ENCODE measurements at regions not wholly inside any gene's neighbourhood (a gene's known extent, or its start where the extent isn't known, plus 50 kb on each side); places are given as distances from the start of the nearest gene placed in this dataset.
A peak's percentile ranks its signal among the peaks of the same experiment; 100 is the strongest.
"Not testable (repeated sequence)": the region's sequence is repeated elsewhere in the genome, so short reads cannot be mapped to it uniquely, and the experiment has no call there.

GRCh38 chr4:183812567-183812966, 92.5 kb upstream of the STOX2 start:
- TF ChIP-seq CTCF (IDR thresholded peaks at IDR 0.05; ENCODE audit: insufficient read depth, low read depth, low read length), result no peak
- H3K4me3 ChIP-seq (ENCODE audit: low read depth, low read length), result no peak overlapping the region
- no peak for DNase-seq (ENCODE audit: low read depth)

- H3K4me3 ChIP-seq (ENCODE audit: low read depth, low read length), result no peak overlapping the region
- DNase-seq (ENCODE audit: low read depth), result no peak
- TF ChIP-seq CTCF (IDR thresholded peaks at IDR 0.05; ENCODE audit: insufficient read depth, low read depth, low read length), result no peak
Measured at GRCh38 chr4:183814461-183814860, 90.6 kb upstream of the STOX2 start.

- TF ChIP-seq CTCF (IDR thresholded peaks at IDR 0.05; ENCODE audit: insufficient read depth, low read depth, low read length), result no peak
Measured at GRCh38 chr4:183816077-183816476, 89.0 kb upstream of the STOX2 start.

GRCh38 chr4:183816882-183817509, 88.1 kb upstream of the STOX2 start:
- TF ChIP-seq CTCF (IDR thresholded peaks at IDR 0.05; ENCODE audit: insufficient read depth, low read depth, low read length), result no peak
- H3K4me3 ChIP-seq (ENCODE audit: low read depth, low read length), result no peak overlapping the region
- DNase-seq (ENCODE audit: low read depth), result no peak

More at GRCh38 chr4:183816077-183816476, 89.0 kb upstream of the STOX2 start:
- DNase-seq (ENCODE audit: low read depth), result no peak
- H3K4me3 ChIP-seq (ENCODE audit: low read depth, low read length), result no peak overlapping the region

- not testable (repeated sequence) for H3K4me3 ChIP-seq (ENCODE audit: low read depth, low read length); DNase-seq (ENCODE audit: low read depth)
Measured at GRCh38 chr4:183818591-183818990, 86.5 kb upstream of the STOX2 start.

- no peak for DNase-seq (ENCODE audit: low read depth)
- no peak for TF ChIP-seq CTCF (IDR thresholded peaks at IDR 0.05; ENCODE audit: insufficient read depth, low read depth, low read length)
- no peak overlapping the region for H3K4me3 ChIP-seq (ENCODE audit: low read depth, low read length)
Measured at GRCh38 chr4:183821076-183821853, 83.8 kb upstream of the STOX2 start.

- no peak for TF ChIP-seq CTCF (IDR thresholded peaks at IDR 0.05; ENCODE audit: insufficient read depth, low read depth, low read length)
- DNase-seq (ENCODE audit: low read depth), result peak; percentile 31
- no peak overlapping the region for H3K4me3 ChIP-seq (ENCODE audit: low read depth, low read length)
Measured at GRCh38 chr4:183823434-183823833, 81.7 kb upstream of the STOX2 start.

Measured in fibroblast of villous mesenchyme (primary cell).